GM12878 (cell line): ENCODE measurements at regions not wholly inside any gene's neighbourhood (a gene's known extent, or its start where the extent isn't known, plus 50 kb on each side); places are given as distances from the start of the nearest gene placed in this dataset.

ENCODE experiments used
- BRCA1 ChIP-seq: IDR thresholded peaks from 2 replicates; pipeline ENCODE4 v1.6.1; 2011; ENCODE audit warnings: low read depth, low read length, improper control_type of control experiment
- CHD4 ChIP-seq: fragments of 200-600 bp; sonication (generic); IDR thresholded peaks from 2 replicates; pipeline ENCODE4 v1.6.1; 2016; ENCODE audit warnings: mild to moderate bottlenecking
- CREB1 ChIP-seq: IDR thresholded peaks from 2 replicates; pipeline ENCODE4 v1.6.1; 2012; ENCODE audit warnings: low read depth, mild to moderate bottlenecking, inconsistent platforms
- GATAD2B ChIP-seq: fragments of 450-650 bp; conservative IDR thresholded peaks from 2 replicates; pipeline ENCODE4 v1.6.1; 2017; ENCODE audit warnings: low read depth, mild to moderate bottlenecking, moderate library complexity
- NFXL1 ChIP-seq: fragments of 450-650 bp; IDR thresholded peaks from 2 replicates; pipeline ENCODE4 v1.6.1; 2017; ENCODE audit warnings: antibody characterized with exemption, mild to moderate bottlenecking, borderline replicate concordance
- POU2F2 ChIP-seq: IDR thresholded peaks from 3 replicates; pipeline ENCODE4 v1.6.1; 2011; ENCODE audit warnings: low read depth, mild to moderate bottlenecking, low read length, borderline replicate concordance
- SUZ12 ChIP-seq: fragments of 200-600 bp; sonication (generic); IDR thresholded peaks from one replicate; pipeline ENCODE4 v1.6.1; 2018; ENCODE audit warnings: antibody characterized with exemption, mild to moderate bottlenecking; ENCODE audit not compliant: unreplicated experiment
- ZNF24 ChIP-seq: fragments of 450-650 bp; IDR thresholded peaks from 2 replicates; pipeline ENCODE4 v1.6.1; 2017; ENCODE audit warnings: antibody characterized with exemption, mild to moderate bottlenecking
- ZNF274 ChIP-seq: IDR thresholded peaks from one replicate; pipeline ENCODE4 v1.8.0; 2011; ENCODE audit not compliant: insufficient read length, insufficient read depth
- ZSCAN29 ChIP-seq: fragments of 450-650 bp; IDR thresholded peaks from 2 replicates; pipeline ENCODE4 v1.6.1; 2017; ENCODE audit warnings: mild to moderate bottlenecking, moderate library complexity
- TF ChIP-seq, protein P1 (sequence below): fragments of 450-650 bp; conservative IDR thresholded peaks from 2 replicates; pipeline ENCODE4 v1.6.1; 2017; ENCODE audit warnings: mild to moderate bottlenecking, moderate library complexity
- TF ChIP-seq, protein P2 (sequence below): fragments of 450-650 bp; IDR thresholded peaks from 2 replicates; pipeline ENCODE4 v1.6.1; 2017; ENCODE audit warnings: mild to moderate bottlenecking, moderate library complexity

DNA sequence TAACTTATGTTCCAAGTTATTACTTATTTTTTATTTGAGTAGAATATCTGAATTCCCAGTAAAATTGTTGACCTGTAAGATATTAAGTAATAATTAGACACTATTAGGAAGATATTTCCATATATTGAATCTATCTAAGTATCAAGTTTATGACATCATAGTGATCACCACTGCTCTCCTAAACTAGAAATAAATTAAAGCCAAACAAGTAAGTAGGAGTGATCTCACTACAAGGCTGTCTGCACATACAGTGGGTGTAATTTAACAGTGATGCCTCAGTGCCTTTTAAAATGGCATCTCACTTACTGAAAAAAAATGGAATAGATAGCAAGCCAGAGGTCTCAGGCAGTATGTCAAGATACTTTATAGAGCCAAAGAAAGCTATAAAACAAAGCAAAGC lies 789.6 kb downstream of the KCTD16 start (continued):
- TF ChIP-seq, protein P1, sequence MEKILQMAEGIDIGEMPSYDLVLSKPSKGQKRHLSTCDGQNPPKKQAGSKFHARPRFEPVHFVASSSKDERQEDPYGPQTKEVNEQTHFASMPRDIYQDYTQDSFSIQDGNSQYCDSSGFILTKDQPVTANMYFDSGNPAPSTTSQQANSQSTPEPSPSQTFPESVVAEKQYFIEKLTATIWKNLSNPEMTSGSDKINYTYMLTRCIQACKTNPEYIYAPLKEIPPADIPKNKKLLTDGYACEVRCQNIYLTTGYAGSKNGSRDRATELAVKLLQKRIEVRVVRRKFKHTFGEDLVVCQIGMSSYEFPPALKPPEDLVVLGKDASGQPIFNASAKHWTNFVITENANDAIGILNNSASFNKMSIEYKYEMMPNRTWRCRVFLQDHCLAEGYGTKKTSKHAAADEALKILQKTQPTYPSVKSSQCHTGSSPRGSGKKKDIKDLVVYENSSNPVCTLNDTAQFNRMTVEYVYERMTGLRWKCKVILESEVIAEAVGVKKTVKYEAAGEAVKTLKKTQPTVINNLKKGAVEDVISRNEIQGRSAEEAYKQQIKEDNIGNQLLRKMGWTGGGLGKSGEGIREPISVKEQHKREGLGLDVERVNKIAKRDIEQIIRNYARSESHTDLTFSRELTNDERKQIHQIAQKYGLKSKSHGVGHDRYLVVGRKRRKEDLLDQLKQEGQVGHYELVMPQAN, result no peak
- TF ChIP-seq, protein P2, sequence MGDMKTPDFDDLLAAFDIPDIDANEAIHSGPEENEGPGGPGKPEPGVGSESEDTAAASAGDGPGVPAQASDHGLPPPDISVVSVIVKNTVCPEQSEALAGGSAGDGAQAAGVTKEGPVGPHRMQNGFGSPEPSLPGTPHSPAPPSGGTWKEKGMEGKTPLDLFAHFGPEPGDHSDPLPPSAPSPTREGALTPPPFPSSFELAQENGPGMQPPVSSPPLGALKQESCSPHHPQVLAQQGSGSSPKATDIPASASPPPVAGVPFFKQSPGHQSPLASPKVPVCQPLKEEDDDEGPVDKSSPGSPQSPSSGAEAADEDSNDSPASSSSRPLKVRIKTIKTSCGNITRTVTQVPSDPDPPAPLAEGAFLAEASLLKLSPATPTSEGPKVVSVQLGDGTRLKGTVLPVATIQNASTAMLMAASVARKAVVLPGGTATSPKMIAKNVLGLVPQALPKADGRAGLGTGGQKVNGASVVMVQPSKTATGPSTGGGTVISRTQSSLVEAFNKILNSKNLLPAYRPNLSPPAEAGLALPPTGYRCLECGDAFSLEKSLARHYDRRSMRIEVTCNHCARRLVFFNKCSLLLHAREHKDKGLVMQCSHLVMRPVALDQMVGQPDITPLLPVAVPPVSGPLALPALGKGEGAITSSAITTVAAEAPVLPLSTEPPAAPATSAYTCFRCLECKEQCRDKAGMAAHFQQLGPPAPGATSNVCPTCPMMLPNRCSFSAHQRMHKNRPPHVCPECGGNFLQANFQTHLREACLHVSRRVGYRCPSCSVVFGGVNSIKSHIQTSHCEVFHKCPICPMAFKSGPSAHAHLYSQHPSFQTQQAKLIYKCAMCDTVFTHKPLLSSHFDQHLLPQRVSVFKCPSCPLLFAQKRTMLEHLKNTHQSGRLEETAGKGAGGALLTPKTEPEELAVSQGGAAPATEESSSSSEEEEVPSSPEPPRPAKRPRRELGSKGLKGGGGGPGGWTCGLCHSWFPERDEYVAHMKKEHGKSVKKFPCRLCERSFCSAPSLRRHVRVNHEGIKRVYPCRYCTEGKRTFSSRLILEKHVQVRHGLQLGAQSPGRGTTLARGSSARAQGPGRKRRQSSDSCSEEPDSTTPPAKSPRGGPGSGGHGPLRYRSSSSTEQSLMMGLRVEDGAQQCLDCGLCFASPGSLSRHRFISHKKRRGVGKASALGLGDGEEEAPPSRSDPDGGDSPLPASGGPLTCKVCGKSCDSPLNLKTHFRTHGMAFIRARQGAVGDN, result no peak
- TF ChIP-seq ZNF274, result no peak
- TF ChIP-seq BRCA1, result no peak
- no peak for TF ChIP-seq ZSCAN29
- no peak for TF ChIP-seq CHD4
- no peak for TF ChIP-seq NFXL1
- TF ChIP-seq POU2F2, result no peak
- no peak for TF ChIP-seq CREB1
- no peak for TF ChIP-seq SUZ12
- no peak for TF ChIP-seq ZNF24
- TF ChIP-seq GATAD2B, result no peak
